ENCODE measurements at regions not wholly inside any gene's neighbourhood (a gene's known extent, or its start where the extent isn't known, plus 50 kb on each side); places are given as distances from the start of the nearest gene placed in this dataset.

GRCh38 chr2:204346906-204347305 is 198.4 kb upstream of the PARD3B start:
- ATAC-seq (no peak), DNase-seq (ENCODE audit: low spot score) (no peak)
- ChIA-PET POLR2A (no interaction called here), CTCF (no interaction called here)
- no peak overlapping the region for H3K4me3 Mint-ChIP-seq
- H3K36me3 Mint-ChIP-seq = no peaks in the 10 kb centered on the region
- H3K4me1 Mint-ChIP-seq = peaks cover 12% of the 10 kb centered on the region
- H3K9me3 Mint-ChIP-seq = no peaks in the 10 kb centered on the region
- H3K27ac Mint-ChIP-seq = no peak overlapping the region
- H3K27me3 Mint-ChIP-seq (ENCODE audit: low read depth) = no peaks in the 10 kb centered on the region
- no peak for TF ChIP-seq ATF2 (CRISPR knock-in tag; IDR thresholded peaks at IDR 0.05; ENCODE audit: borderline replicate concordance, low read depth)
- TF ChIP-seq AFF4 (CRISPR knock-in tag; IDR thresholded peaks at IDR 0.05; ENCODE audit: borderline replicate concordance) = no peak
- no peak for TF ChIP-seq FOXJ3 (CRISPR knock-in tag; IDR thresholded peaks at IDR 0.05; ENCODE audit: borderline replicate concordance)
- TF ChIP-seq ZMAT4 (CRISPR knock-in tag; IDR thresholded peaks at IDR 0.05) = no peak
- no peak for TF ChIP-seq STAT6 (CRISPR knock-in tag; conservative IDR thresholded peaks at IDR 0.05; ENCODE audit: low read depth)
- no peak for TF ChIP-seq ZNF425 (CRISPR knock-in tag; conservative IDR thresholded peaks at IDR 0.05)
- TF ChIP-seq ZBTB43 (CRISPR knock-in tag; IDR thresholded peaks at IDR 0.05) = no peak
- TF ChIP-seq ZSCAN18 (CRISPR knock-in tag; IDR thresholded peaks at IDR 0.05) = no peak
- TF ChIP-seq TCF7 (CRISPR knock-in tag; IDR thresholded peaks at IDR 0.05; ENCODE audit: low read depth) = no peak
- no peak for TF ChIP-seq EMX1 (CRISPR knock-in tag; IDR thresholded peaks at IDR 0.05)
- no peak for TF ChIP-seq E2F1 (CRISPR knock-in tag; IDR thresholded peaks at IDR 0.05)
- no peak for TF ChIP-seq ZNF423 (CRISPR knock-in tag; IDR thresholded peaks at IDR 0.05)
- no peak for TF ChIP-seq HMGA2 (CRISPR knock-in tag; IDR thresholded peaks at IDR 0.05)
- no peak for TF ChIP-seq E2F5 (CRISPR knock-in tag; IDR thresholded peaks at IDR 0.05)
- no peak for TF ChIP-seq FOXP4 (CRISPR knock-in tag; IDR thresholded peaks at IDR 0.05)
- TF ChIP-seq GRHL2 (CRISPR knock-in tag; IDR thresholded peaks at IDR 0.05; ENCODE audit: insufficient replicate concordance, severe bottlenecking) = no peak
- TF ChIP-seq ATF1 (CRISPR knock-in tag; IDR thresholded peaks at IDR 0.05) = no peak
